ENCODE measurements at regions not wholly inside any gene's neighbourhood (a gene's known extent, or its start where the extent isn't known, plus 50 kb on each side); places are given as distances from the start of the nearest gene placed in this dataset.

GRCh38 chr3:16686679-16687078 is 81.5 kb upstream of the DAZL start:
- peaks cover 7 to 8% of the 10 kb centered on the region in 2 donors for H3K27me3 Mint-ChIP-seq (ENCODE audit: low read depth in 2 of 2)
- intact Hi-C loops (cut with micrococcal nuclease) = no loop called here
- no peak overlapping the region for H3K27ac ChIP-seq (ENCODE audit: low read length)
- no peaks in the 10 kb centered on the region for H3K9me3 Mint-ChIP-seq
- H3K36me3 ChIP-seq (ENCODE audit: control insufficient read depth, insufficient read depth, low read length) = no peaks in the 10 kb centered on the region
- H3K4me1 ChIP-seq (ENCODE audit: control insufficient read depth, insufficient read depth, low read length) = no peaks in the 10 kb centered on the region
- WGBS (ENCODE audit: insufficient coverage) = 85% methylated on average over 3 of the region's 3 CpGs
- TF ChIP-seq CTCF (IDR thresholded peaks at IDR 0.05) = no peak
- H3K27ac Mint-ChIP-seq = no peak overlapping the region
- H3K9me3 ChIP-seq (ENCODE audit: control insufficient read depth, insufficient read depth, low read length) = no peaks in the 10 kb centered on the region
- no peaks in the 10 kb centered on the region for H3K27me3 ChIP-seq (ENCODE audit: control insufficient read depth, insufficient read depth, low read length)
- no peak overlapping the region for H3K4me3 ChIP-seq (ENCODE audit: low read length)
- no peaks in the 10 kb centered on the region for H3K36me3 Mint-ChIP-seq
- H3K4me3 Mint-ChIP-seq = no peak overlapping the region
- peaks cover 0 to 6% of the 10 kb centered on the region in 2 donors for H3K4me1 Mint-ChIP-seq
- ATAC-seq (no peak), DNase-seq (no peak)

GRCh38 chr3:16687221-16687620 is 82.0 kb upstream of the DAZL start:
- no peak overlapping the region for H3K4me3 Mint-ChIP-seq
- Histone ChIP-seq H3K9me3 (ENCODE audit: control insufficient read depth, insufficient read depth, low read length) (no peaks in the 10 kb centered on the region), H3K4me1 (ENCODE audit: control insufficient read depth, insufficient read depth, low read length) (no peaks in the 10 kb centered on the region), H3K4me3 (ENCODE audit: low read length) (no peak overlapping the region), H3K36me3 (ENCODE audit: control insufficient read depth, insufficient read depth, low read length) (no peaks in the 10 kb centered on the region), H3K27me3 (ENCODE audit: control insufficient read depth, insufficient read depth, low read length) (no peaks in the 10 kb centered on the region), H3K27ac (ENCODE audit: low read length) (no peak overlapping the region)
- no peaks in the 10 kb centered on the region for H3K36me3 Mint-ChIP-seq
- TF ChIP-seq CTCF (IDR thresholded peaks at IDR 0.05) = no peak
- peaks cover 7 to 8% of the 10 kb centered on the region in 2 donors for H3K27me3 Mint-ChIP-seq (ENCODE audit: low read depth in 2 of 2)
- H3K27ac Mint-ChIP-seq = no peak overlapping the region
- ATAC-seq (no peak), DNase-seq (no peak)
- H3K9me3 Mint-ChIP-seq = no peaks in the 10 kb centered on the region
- intact Hi-C loops (cut with micrococcal nuclease) = no loop called here
- H3K4me1 Mint-ChIP-seq = peaks cover 0 to 6% of the 10 kb centered on the region in 2 donors

GRCh38 chr3:16692486-16693344 is 87.5 kb upstream of the DAZL start:
- H3K27me3 ChIP-seq (ENCODE audit: control insufficient read depth, insufficient read depth, low read length) = no peaks in the 10 kb centered on the region
- ATAC-seq (no peak), DNase-seq (no peak)
- H3K27ac ChIP-seq (ENCODE audit: low read length) = no peak overlapping the region
- H3K4me1 Mint-ChIP-seq = peaks cover 5% of the 10 kb centered on the region in 2 donors
- no peaks in the 10 kb centered on the region for H3K36me3 ChIP-seq (ENCODE audit: control insufficient read depth, insufficient read depth, low read length)
- H3K4me1 ChIP-seq (ENCODE audit: control insufficient read depth, insufficient read depth, low read length) = peaks cover 10% of the 10 kb centered on the region
- 81% methylated on average over 8 of the region's 8 CpGs for WGBS (ENCODE audit: insufficient coverage)
- H3K4me3 ChIP-seq (ENCODE audit: low read length) = no peak overlapping the region
- H3K27ac Mint-ChIP-seq = no peak overlapping the region
- no peak for TF ChIP-seq CTCF (IDR thresholded peaks at IDR 0.05)
- H3K9me3 Mint-ChIP-seq = no peaks in the 10 kb centered on the region
- H3K36me3 Mint-ChIP-seq = no peaks in the 10 kb centered on the region
- H3K9me3 ChIP-seq (ENCODE audit: control insufficient read depth, insufficient read depth, low read length) = no peaks in the 10 kb centered on the region
- H3K27me3 Mint-ChIP-seq (ENCODE audit: low read depth in 2 of 2) = peaks cover 11 to 15% of the 10 kb centered on the region in 2 donors
- H3K4me3 Mint-ChIP-seq = no peak overlapping the region
- intact Hi-C loops (cut with micrococcal nuclease) = no loop called here

- H3K36me3 Mint-ChIP-seq = no peaks in the 10 kb centered on the region
- TF ChIP-seq CTCF (IDR thresholded peaks at IDR 0.05) = no peak
- no peaks in the 10 kb centered on the region for H3K9me3 ChIP-seq (ENCODE audit: control insufficient read depth, insufficient read depth, low read length)
- H3K9me3 Mint-ChIP-seq = no peaks in the 10 kb centered on the region
- no peak overlapping the region for H3K27ac Mint-ChIP-seq
- H3K4me1 ChIP-seq (ENCODE audit: control insufficient read depth, insufficient read depth, low read length) = peaks cover 10% of the 10 kb centered on the region
- no peak overlapping the region for H3K4me3 ChIP-seq (ENCODE audit: low read length)
- peaks cover 11 to 12% of the 10 kb centered on the region in 2 donors for H3K27me3 Mint-ChIP-seq (ENCODE audit: low read depth in 2 of 2)
- WGBS (ENCODE audit: insufficient coverage) = 85% methylated on average over 2 of the region's 2 CpGs
- ATAC-seq = no peak
- peaks cover 5% of the 10 kb centered on the region in 2 donors for H3K4me1 Mint-ChIP-seq
- intact Hi-C loops (cut with micrococcal nuclease) = no loop called here
- no peaks in the 10 kb centered on the region for H3K36me3 ChIP-seq (ENCODE audit: control insufficient read depth, insufficient read depth, low read length)
- H3K27me3 ChIP-seq (ENCODE audit: control insufficient read depth, insufficient read depth, low read length) = no peaks in the 10 kb centered on the region
- H3K27ac ChIP-seq (ENCODE audit: low read length) = no peak overlapping the region
- H3K4me3 Mint-ChIP-seq = no peak overlapping the region
- DNase-seq = no peak
These were observed 88.6 kb upstream of the DAZL start for GRCh38 chr3:16693820-16694219.
